GM21423 (cell line): ENCODE measurements at regions not wholly inside any gene's neighbourhood (a gene's known extent, or its start where the extent isn't known, plus 50 kb on each side); places are given as distances from the start of the nearest gene placed in this dataset.
"Not testable (repeated sequence)": the region's sequence is repeated elsewhere in the genome, so short reads cannot be mapped to it uniquely, and the experiment has no call there.

Source experiments
- ATAC-seq: cut with Tn5 transposase; IDR thresholded peaks from one replicate; pipeline ENCODE4 v1.9.1; 2021; ENCODE audit warnings: mild to moderate bottlenecking, moderate library complexity; ENCODE audit not compliant: unreplicated experiment

GRCh38 chr2:13942111-13942510 is 690.4 kb upstream of the LRATD1 start:
- ATAC-seq, result no peak

- ATAC-seq, result no peak
Measured at GRCh38 chr2:13950761-13951160, 681.8 kb upstream of the LRATD1 start.

- no peak for ATAC-seq
Measured at GRCh38 chr2:13968811-13969210, 663.7 kb upstream of the LRATD1 start.

GRCh38 chr2:13986119-13986720 is 646.3 kb upstream of the LRATD1 start:
- no peak for ATAC-seq

GRCh38 chr2:13996527-13996926 is 636.0 kb upstream of the LRATD1 start:
- no peak for ATAC-seq

GRCh38 chr2:14011190-14011589 is 621.3 kb upstream of the LRATD1 start:
- no peak for ATAC-seq

- ATAC-seq, result no peak
Measured at GRCh38 chr2:14015113-14015630, 617.3 kb upstream of the LRATD1 start.

- no peak for ATAC-seq
Measured at GRCh38 chr2:14016289-14016955, 616.1 kb upstream of the LRATD1 start.

GRCh38 chr2:14018620-14019019 is 613.9 kb upstream of the LRATD1 start:
- ATAC-seq, result no peak

- no peak for ATAC-seq
Measured at GRCh38 chr2:14023558-14023957, 609.0 kb upstream of the LRATD1 start.

- ATAC-seq, result no peak
Measured at GRCh38 chr2:14039134-14039533, 593.4 kb upstream of the LRATD1 start.

- no peak for ATAC-seq
Measured at GRCh38 chr2:14047491-14047890, 585.0 kb upstream of the LRATD1 start.

GRCh38 chr2:14051401-14051800 is 581.1 kb upstream of the LRATD1 start:
- no peak for ATAC-seq

- ATAC-seq, result no peak
Measured at GRCh38 chr2:14053105-14053504, 579.4 kb upstream of the LRATD1 start.

- no peak for ATAC-seq
Measured at GRCh38 chr2:14064346-14064745, 568.2 kb upstream of the LRATD1 start.

GRCh38 chr2:14072338-14072737 is 560.2 kb upstream of the LRATD1 start:
- no peak for ATAC-seq

- ATAC-seq, result no peak
Measured at GRCh38 chr2:14074691-14075090, 557.8 kb upstream of the LRATD1 start.

GRCh38 chr2:14079576-14079975 is 552.9 kb upstream of the LRATD1 start:
- ATAC-seq, result no peak

GRCh38 chr2:14081521-14081920 is 551.0 kb upstream of the LRATD1 start:
- no peak for ATAC-seq

GRCh38 chr2:14082640-14083039 is 549.9 kb upstream of the LRATD1 start:
- no peak for ATAC-seq

- no peak for ATAC-seq
Measured at GRCh38 chr2:14094592-14094991, 537.9 kb upstream of the LRATD1 start.

- ATAC-seq, result not testable (repeated sequence)
Measured at GRCh38 chr2:14099101-14099500, 533.4 kb upstream of the LRATD1 start.

- no peak for ATAC-seq
Measured at GRCh38 chr2:14114275-14114674, 518.2 kb upstream of the LRATD1 start.
